DMS 273 (cell line): ENCODE measurements at regions not wholly inside any gene's neighbourhood (a gene's known extent, or its start where the extent isn't known, plus 50 kb on each side); places are given as distances from the start of the nearest gene placed in this dataset.
"Not testable (repeated sequence)": the region's sequence is repeated elsewhere in the genome, so short reads cannot be mapped to it uniquely, and the experiment has no call there.

Experiments
- DNase-seq: peaks from one replicate; lab custom pipeline; 2025; ENCODE audit not compliant: unreplicated experiment; lab: John Stamatoyannopoulos, UW

DNA sequence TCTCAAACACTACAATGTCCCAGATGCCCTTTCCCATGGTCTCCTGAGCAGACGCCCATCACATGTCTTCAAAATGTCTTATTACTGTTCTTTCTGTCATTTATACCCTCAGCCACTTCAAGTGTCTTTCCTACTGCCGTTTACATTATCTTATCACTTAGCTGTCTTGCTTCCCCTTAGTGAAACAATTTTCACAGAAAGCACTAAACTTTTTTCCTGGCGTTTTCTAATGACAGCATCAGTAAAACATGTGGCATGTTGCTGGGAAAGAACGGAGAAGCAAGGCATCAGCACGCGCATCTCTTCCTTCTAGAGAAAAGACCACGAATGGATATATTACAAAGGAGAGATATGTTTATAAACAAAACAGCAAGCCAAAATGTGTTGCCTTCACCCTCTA is 189.7 kb upstream of the SLIT2 start:
- DNase-seq = no peak

DNA sequence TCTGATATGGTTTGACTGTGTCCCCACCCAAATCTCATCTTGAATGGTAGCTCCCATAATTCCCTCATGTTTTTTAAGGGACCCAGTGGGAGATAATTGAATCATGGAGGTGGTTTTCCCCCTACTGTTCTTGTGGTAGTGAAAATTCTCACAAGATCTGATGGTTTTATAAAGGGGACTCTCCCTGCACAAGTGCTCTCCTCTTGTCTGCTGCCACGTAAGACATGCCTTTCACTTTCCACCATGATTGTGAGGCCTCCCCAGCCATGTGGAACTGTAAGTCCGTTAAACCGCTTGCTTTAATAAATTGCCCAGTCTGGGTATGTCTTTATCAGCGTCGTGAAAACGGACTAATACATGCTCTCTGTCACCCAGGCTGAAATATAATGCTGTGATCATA is 200.9 kb upstream of the SLIT2 start:
- no peak for DNase-seq

DNA sequence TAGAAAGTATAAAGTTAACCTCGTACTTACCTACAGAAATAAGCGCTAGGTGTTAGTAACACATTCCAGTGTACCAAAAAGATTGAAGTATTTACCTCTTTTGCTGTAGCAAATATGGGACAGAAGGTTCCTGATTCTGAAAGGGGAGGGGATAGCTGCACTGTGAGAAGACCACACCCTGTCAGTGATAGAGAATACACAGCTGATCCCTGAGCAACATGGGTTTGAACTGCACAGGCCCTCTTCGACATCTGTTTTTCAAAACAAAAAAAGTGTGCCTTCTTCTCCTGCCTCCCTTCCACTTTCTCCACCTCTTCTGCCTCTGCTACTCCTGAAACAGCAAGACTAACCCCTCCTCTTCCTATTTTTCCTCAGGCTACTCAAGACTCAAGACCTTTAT is 201.8 kb upstream of the SLIT2 start:
- DNase-seq = no peak

DNA sequence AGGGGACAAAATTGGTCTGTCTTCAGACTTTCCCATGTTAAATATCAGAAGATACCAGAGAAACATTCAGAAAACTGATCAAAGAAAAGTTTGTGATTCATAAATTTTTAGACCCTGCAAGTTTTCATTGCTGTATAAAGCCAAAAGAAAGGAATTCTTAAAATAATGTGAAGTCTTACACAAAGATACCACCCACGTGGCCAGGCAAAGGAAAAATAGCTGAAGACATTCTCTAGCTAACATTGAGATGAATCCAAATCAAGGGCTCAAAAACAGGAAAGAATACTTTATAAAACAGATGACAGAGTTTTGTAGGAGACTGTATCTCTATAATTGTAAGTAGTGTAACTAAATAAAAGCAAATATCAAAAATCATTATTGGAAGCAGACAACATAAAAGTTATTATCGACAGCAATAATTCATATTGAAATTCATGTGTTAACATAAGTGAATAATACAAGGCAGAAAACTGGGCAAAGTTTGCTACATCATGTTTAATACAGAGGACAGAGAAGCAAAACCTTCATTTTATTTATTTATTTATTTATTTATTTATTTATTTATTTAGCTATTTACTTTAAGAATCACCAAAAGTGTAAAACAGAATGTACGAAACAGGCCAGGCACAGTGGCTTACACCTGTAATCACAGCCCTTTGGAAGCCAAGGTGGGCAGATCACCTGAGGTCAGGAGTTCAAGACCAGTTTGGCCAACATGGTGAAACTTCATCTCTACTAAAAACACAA is 204.6 kb upstream of the SLIT2 start:
- no peak for DNase-seq

DNA sequence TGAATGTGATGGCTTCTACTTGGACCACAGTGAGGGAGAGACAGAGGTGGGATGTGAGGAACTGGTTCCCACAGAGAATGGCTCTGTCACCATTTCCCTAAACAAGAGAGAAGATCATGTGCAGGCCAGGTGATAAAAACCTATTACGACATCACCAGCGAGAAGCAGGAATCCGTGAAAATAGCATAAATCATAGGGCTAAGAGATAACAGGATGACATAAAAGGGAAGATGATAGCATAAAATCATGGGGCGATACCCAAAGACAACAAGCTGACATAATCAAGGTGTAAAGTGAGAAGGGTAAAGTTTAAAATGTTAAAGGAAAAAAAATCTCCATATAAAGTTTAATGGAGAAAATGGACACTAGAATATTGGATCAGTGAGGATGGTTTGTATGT is 205.5 kb upstream of the SLIT2 start:
- DNase-seq = no peak

- DNase-seq = no peak
Measured at GRCh38 chr4:20044966-20045365, 206.7 kb upstream of the SLIT2 start.

DNA sequence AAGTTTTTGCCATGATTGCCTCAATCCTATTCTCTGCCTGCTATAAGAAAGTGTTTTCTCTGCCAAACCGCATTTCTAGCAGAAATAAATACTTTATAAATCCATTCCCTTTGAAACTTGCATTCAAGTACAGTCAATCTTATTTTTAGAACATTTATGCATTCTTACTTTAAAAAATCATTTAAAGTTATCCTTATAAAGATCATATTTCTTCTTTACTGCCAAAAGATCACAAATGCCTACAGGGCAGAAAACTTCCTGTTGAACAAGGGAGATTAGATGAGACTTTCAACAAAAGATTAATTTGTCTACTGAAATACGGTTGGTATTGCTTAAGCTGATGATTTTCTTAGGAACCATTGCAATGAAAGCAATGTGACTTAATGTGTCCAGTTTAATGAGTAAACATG is 207.2 kb upstream of the SLIT2 start:
- no peak for DNase-seq

GRCh38 chr4:20043991-20044390 is 207.7 kb upstream of the SLIT2 start:
- no peak for DNase-seq

- no peak for DNase-seq
Measured at GRCh38 chr4:20042769-20043168, 208.9 kb upstream of the SLIT2 start.

- DNase-seq = no peak
Measured at GRCh38 chr4:20041839-20042407, 209.8 kb upstream of the SLIT2 start.

DNA sequence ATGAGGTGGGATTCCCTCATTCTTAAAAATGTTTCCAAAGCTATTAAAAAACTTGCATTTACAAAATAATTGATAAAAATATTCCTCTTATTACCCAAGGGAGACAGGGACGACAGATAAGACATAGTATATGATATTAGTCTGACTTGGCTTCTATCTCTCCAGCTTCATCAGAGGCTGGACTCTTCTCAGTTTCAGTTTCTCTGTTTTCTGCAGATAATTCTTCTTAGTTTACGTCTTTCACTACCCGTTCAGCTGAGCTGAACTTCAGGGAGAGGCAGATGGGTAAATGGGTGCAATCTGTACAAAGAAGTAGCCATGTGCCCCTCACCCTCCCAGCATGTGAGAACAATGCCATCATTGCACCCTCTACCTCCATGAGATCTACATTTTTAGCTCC is 214.0 kb upstream of the SLIT2 start:
- DNase-seq = no peak

GRCh38 chr4:20030108-20030507 is 221.6 kb upstream of the SLIT2 start:
- no peak for DNase-seq

GRCh38 chr4:20028645-20029044 is 223.1 kb upstream of the SLIT2 start:
- DNase-seq = no peak

- DNase-seq = no peak
Measured at GRCh38 chr4:20026456-20026855, 225.2 kb upstream of the SLIT2 start.

GRCh38 chr4:20022471-20022870 is 229.2 kb upstream of the SLIT2 start:
- DNase-seq = no peak

- DNase-seq = no peak
Measured at GRCh38 chr4:20020056-20020455, 231.6 kb upstream of the SLIT2 start.

- no peak for DNase-seq
Measured at GRCh38 chr4:20019310-20020015, 232.2 kb upstream of the SLIT2 start.

GRCh38 chr4:20017777-20018115 is 234.0 kb upstream of the SLIT2 start:
- DNase-seq = no peak

DNA sequence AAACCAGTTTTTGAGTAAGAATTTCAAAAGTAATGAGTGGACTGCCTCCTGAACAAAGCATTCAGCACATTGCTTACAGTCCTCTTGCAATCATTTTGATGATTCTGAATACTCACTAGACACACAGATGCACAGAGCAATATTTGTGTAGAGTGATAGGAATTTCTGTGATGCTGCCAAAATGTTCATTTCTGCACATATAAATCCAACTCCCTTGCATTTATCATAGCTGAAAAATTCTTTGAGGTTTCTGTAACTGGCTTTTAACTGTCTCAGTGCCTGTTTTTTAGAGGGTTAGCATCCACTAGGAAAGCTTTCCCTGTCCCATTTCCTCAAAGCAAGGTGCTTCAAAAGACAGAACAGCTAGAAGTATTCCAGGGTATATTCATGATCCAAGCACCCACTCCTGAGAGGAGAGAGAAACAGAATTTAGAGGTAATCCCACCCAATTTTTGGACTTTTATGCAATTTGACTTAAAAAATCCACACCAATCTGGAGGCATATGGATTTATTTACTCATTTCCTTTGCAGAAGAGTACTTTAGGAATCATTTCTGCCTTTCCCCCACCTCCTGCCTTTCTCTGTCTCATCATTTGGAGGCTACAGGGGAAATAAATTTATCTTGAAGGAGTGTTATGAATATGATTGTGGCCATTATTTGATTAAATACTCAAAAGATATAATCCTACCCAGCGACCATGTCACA is 234.5 kb upstream of the SLIT2 start:
- no peak for DNase-seq

- no peak for DNase-seq
Measured at GRCh38 chr4:20015636-20016224, 236.0 kb upstream of the SLIT2 start.

- not testable (repeated sequence) for DNase-seq
Measured at GRCh38 chr4:20003836-20004558, 247.7 kb upstream of the SLIT2 start.
